HG03469 (cell line): ENCODE measurements at regions not wholly inside any gene's neighbourhood (a gene's known extent, or its start where the extent isn't known, plus 50 kb on each side); places are given as distances from the start of the nearest gene placed in this dataset.

ENCODE experiments used
- ATAC-seq: cut with Tn5 transposase; IDR thresholded peaks from one replicate; pipeline ENCODE4 v1.9.1; 2021; ENCODE audit warnings: mild to moderate bottlenecking, moderate library complexity, moderate number of reproducible peaks; ENCODE audit not compliant: unreplicated experiment

- no peak for ATAC-seq
Measured at GRCh38 chr3:78398401-78398800, 1358.5 kb downstream of the ROBO2 start.

- ATAC-seq = no peak
Measured at GRCh38 chr3:78402720-78403119, 1362.8 kb downstream of the ROBO2 start.

GRCh38 chr3:78405745-78406144 is 1362.1 kb downstream of the ROBO1 start:
- no peak for ATAC-seq

GRCh38 chr3:78406396-78406795 is 1361.4 kb downstream of the ROBO1 start:
- ATAC-seq = no peak

GRCh38 chr3:78410077-78410476 is 1357.7 kb downstream of the ROBO1 start:
- ATAC-seq = no peak

GRCh38 chr3:78414261-78414660 is 1353.5 kb downstream of the ROBO1 start:
- no peak for ATAC-seq

- ATAC-seq = no peak
Measured at GRCh38 chr3:78420611-78421010, 1347.2 kb downstream of the ROBO1 start.

- no peak for ATAC-seq
Measured at GRCh38 chr3:78421247-78421966, 1346.4 kb downstream of the ROBO1 start.

GRCh38 chr3:78424656-78425055 is 1343.1 kb downstream of the ROBO1 start:
- ATAC-seq = no peak

- no peak for ATAC-seq
Measured at GRCh38 chr3:78426454-78426853, 1341.3 kb downstream of the ROBO1 start.

GRCh38 chr3:78427303-78427702 is 1340.5 kb downstream of the ROBO1 start:
- no peak for ATAC-seq

- no peak for ATAC-seq
Measured at GRCh38 chr3:78430741-78431140, 1337.1 kb downstream of the ROBO1 start.

GRCh38 chr3:78434801-78435200 is 1333.0 kb downstream of the ROBO1 start:
- ATAC-seq = no peak

GRCh38 chr3:78455166-78455565 is 1312.6 kb downstream of the ROBO1 start:
- no peak for ATAC-seq

GRCh38 chr3:78455712-78456433 is 1311.9 kb downstream of the ROBO1 start:
- no peak for ATAC-seq

GRCh38 chr3:78459796-78460195 is 1308.0 kb downstream of the ROBO1 start:
- no peak for ATAC-seq

GRCh38 chr3:78462021-78462420 is 1305.8 kb downstream of the ROBO1 start:
- no peak for ATAC-seq

- no peak for ATAC-seq
Measured at GRCh38 chr3:78476076-78476475, 1291.7 kb downstream of the ROBO1 start.

- no peak for ATAC-seq
Measured at GRCh38 chr3:78481050-78481449, 1286.7 kb downstream of the ROBO1 start.

- ATAC-seq = no peak
Measured at GRCh38 chr3:78483090-78483489, 1284.7 kb downstream of the ROBO1 start.

GRCh38 chr3:78494851-78495250 is 1272.9 kb downstream of the ROBO1 start:
- ATAC-seq = no peak

- ATAC-seq = no peak
Measured at GRCh38 chr3:78495301-78495700, 1272.5 kb downstream of the ROBO1 start.
